A673 (cell line): ENCODE measurements at regions not wholly inside any gene's neighbourhood (a gene's known extent, or its start where the extent isn't known, plus 50 kb on each side); places are given as distances from the start of the nearest gene placed in this dataset.
A peak's percentile ranks its signal among the peaks of the same experiment; 100 is the strongest.

Experiments used
- BruUV-seq: library from RNA; stranded (reverse); fragments of 400-500 nt; replicated peaks from 2 replicates; lab custom pipeline; 2021; lab: Mats Ljungman, UMichigan
- CTCF ChIA-PET: fragments of 300-600 bp; sonication (Branson Sonifier 250); formaldehyde crosslinking; loops from one replicate; lab custom pipeline; 2022; ENCODE audit warnings: antibody characterized with exemption; lab: Charles Lee
- POLR2A ChIA-PET: fragments of 300-600 bp; sonication (Branson Sonifier 250); formaldehyde crosslinking; loops from one replicate; lab custom pipeline; 2022; ENCODE audit warnings: antibody characterized with exemption; ENCODE audit not compliant: low non-redundant PET; lab: Charles Lee
- DNase-seq: peaks from one replicate; pipeline ENCODE4 v3.0.0-alpha.2; 2015; ENCODE audit warnings: low spot score
- H3K27ac ChIP-seq: fragments of 200-600 bp; sonication (generic); 2 replicates; pipeline ENCODE4 v1.5.1; 2016; ENCODE audit warnings: mixed run types, low read depth, mild to moderate bottlenecking, mixed read lengths, antibody characterized with exemption, low read length; ENCODE audit not compliant: poor library complexity, severe bottlenecking
- H3K27me3 ChIP-seq: fragments of 200-600 bp; sonication (generic); replicated peaks from 2 replicates; pipeline ENCODE4 v1.6.1; 2017; ENCODE audit warnings: mixed run types, low read depth, mild to moderate bottlenecking, mixed read lengths, antibody characterized with exemption, low read length; ENCODE audit not compliant: insufficient read depth, poor library complexity
- H3K36me3 ChIP-seq: fragments of 200-600 bp; sonication (generic); 2 replicates; pipeline ENCODE4 v1.6.1; 2016; ENCODE audit warnings: mixed run types, mild to moderate bottlenecking, mixed read lengths, antibody characterized with exemption, low read length; ENCODE audit not compliant: insufficient read depth, poor library complexity, severe bottlenecking
- H3K4me1 ChIP-seq: fragments of 200-600 bp; sonication (generic); 2 replicates; pipeline ENCODE4 v1.6.1; 2017; ENCODE audit warnings: mixed run types, mild to moderate bottlenecking, mixed read lengths, antibody characterized with exemption, low read length; ENCODE audit not compliant: insufficient read depth, poor library complexity, severe bottlenecking
- H3K4me3 ChIP-seq: fragments of 200-600 bp; sonication (generic); 2 replicates; pipeline ENCODE4 v1.5.1; 2016; ENCODE audit warnings: low read depth, mixed run types, mild to moderate bottlenecking, mixed read lengths, low read length; ENCODE audit not compliant: poor library complexity, severe bottlenecking
- H3K9me3 ChIP-seq: fragments of 200-600 bp; sonication (generic); 2 replicates; pipeline ENCODE4 v1.6.1; 2016; ENCODE audit warnings: mixed run types, low read depth, mild to moderate bottlenecking, mixed read lengths, antibody characterized with exemption, low read length; ENCODE audit not compliant: poor library complexity, severe bottlenecking
- CTCF ChIP-seq: fragments of 300-800, 200-600 bp; sonication (generic); conservative IDR thresholded peaks from 2 replicates; pipeline ENCODE4 v1.5.1; 2017; ENCODE audit warnings: low read depth, mild to moderate bottlenecking, antibody characterized with exemption, low read length, moderate library complexity, mixed read lengths
- EZH2 ChIP-seq: fragments of 200-600 bp; sonication (generic); IDR thresholded peaks from 2 replicates; pipeline ENCODE4 v1.6.1; 2017; ENCODE audit warnings: borderline replicate concordance, low read depth, mild to moderate bottlenecking, mixed read lengths, antibody characterized with exemption, low read length; ENCODE audit not compliant: poor library complexity, severe bottlenecking
- intact Hi-C: fragments of 100-400 bp; cut with micrococcal nuclease; formaldehyde crosslinking; loops from one replicate; pipeline ENCODE4 v1.10.0; 2022; ENCODE audit not compliant: unreplicated experiment

GRCh38 chr5:61801174-61801573 lies 469.1 kb downstream of the ZSWIM6 start:
- intact Hi-C loops: no loop called here

GRCh38 chr5:61802456-61802855 lies 470.4 kb downstream of the ZSWIM6 start:
- TF ChIP-seq EZH2 (no peak), CTCF (no peak)
- Histone ChIP-seq H3K27ac (no peak overlapping the region), H3K9me3 (no peaks in the 10 kb centered on the region), H3K4me3 (no peak overlapping the region), H3K27me3 (no peaks in the 10 kb centered on the region), H3K36me3 (no peaks in the 10 kb centered on the region), H3K4me1 (no peaks in the 10 kb centered on the region)
- no peak for DNase-seq
- BruUV-seq: no TSS peak
- intact Hi-C loops: no loop called here
- CTCF ChIA-PET: no interaction called here
- POLR2A ChIA-PET: no interaction called here

More at GRCh38 chr5:61801174-61801573, 469.1 kb downstream of the ZSWIM6 start:
- H3K4me1 ChIP-seq: no peaks in the 10 kb centered on the region
- no peak overlapping the region for H3K27ac ChIP-seq
- POLR2A ChIA-PET: no interaction called here
- no peaks in the 10 kb centered on the region for H3K9me3 ChIP-seq
- H3K36me3 ChIP-seq: no peaks in the 10 kb centered on the region
- no peaks in the 10 kb centered on the region for H3K27me3 ChIP-seq
- no peak overlapping the region for H3K4me3 ChIP-seq
- TF ChIP-seq EZH2 (no peak), CTCF (no peak)
- CTCF ChIA-PET: no interaction called here
- no peak for DNase-seq
- BruUV-seq: no TSS peak

- DNase-seq: peak; percentile 21
These were observed 473.0 kb downstream of the ZSWIM6 start for GRCh38 chr5:61805101-61805500.

More at GRCh38 chr5:61805101-61805500, 473.0 kb downstream of the ZSWIM6 start:
- H3K27me3 ChIP-seq: no peaks in the 10 kb centered on the region
- ChIA-PET CTCF (no interaction called here), POLR2A (no interaction called here)
- H3K9me3 ChIP-seq: no peaks in the 10 kb centered on the region
- no peaks in the 10 kb centered on the region for H3K36me3 ChIP-seq
- intact Hi-C loops: no loop called here
- no TSS peak for BruUV-seq
- H3K27ac ChIP-seq: no peak overlapping the region
- TF ChIP-seq EZH2 (no peak), CTCF (no peak)
- no peak overlapping the region for H3K4me3 ChIP-seq
- no peaks in the 10 kb centered on the region for H3K4me1 ChIP-seq
